GM21360 (cell line): ENCODE measurements at regions not wholly inside any gene's neighbourhood (a gene's known extent, or its start where the extent isn't known, plus 50 kb on each side); places are given as distances from the start of the nearest gene placed in this dataset.
"Not testable (repeated sequence)": the region's sequence is repeated elsewhere in the genome, so short reads cannot be mapped to it uniquely, and the experiment has no call there.

Experiments used
- ATAC-seq: cut with Tn5 transposase; IDR thresholded peaks from one replicate; pipeline ENCODE4 v1.9.1; 2021; ENCODE audit warnings: mild to moderate bottlenecking, moderate library complexity; ENCODE audit not compliant: unreplicated experiment

GRCh38 chr5:35561396-35561795 lies 56.3 kb upstream of the SPEF2 start:
- ATAC-seq = no peak

GRCh38 chr5:35557748-35558147 lies 59.9 kb upstream of the SPEF2 start:
- no peak for ATAC-seq

DNA sequence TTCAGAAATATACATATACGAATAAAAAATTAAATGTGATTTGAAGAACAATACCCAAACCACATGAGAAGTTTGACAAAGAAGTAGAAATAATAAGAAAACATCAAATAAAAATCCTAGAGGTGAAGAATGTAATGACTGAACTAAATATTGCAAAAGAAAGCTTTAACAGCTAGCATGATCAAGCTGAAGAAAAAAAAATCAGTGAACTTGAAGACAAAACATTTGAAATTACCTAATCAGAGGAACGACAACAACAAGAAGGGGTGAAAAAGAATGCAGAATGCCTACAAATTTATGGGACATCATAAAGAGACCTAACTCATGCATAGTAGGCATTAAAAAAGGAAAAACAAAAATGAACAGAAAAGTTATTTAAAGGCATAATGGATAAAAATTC lies 60.5 kb upstream of the SPEF2 start:
- no peak for ATAC-seq

DNA sequence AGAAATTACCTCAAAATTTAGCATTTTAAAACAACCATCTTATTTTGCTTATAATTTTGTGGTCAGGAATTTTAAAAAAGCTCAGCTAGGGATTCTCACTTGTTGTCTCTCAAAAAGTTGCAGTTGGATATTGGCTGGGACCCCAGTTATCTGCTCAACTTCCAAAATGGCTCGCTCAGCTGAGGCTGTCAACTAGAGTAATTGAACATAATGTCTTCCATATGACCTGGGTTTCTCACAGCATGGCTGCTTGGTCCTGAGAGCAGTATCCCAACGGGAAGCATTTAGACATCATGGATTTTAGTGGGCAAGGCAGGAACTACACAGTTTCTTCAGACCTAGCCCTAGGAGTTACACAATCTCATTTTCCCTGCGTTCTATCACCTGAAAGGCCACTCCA lies 63.6 kb upstream of the SPEF2 start:
- no peak for ATAC-seq

GRCh38 chr5:35545190-35545589 lies 72.5 kb upstream of the SPEF2 start:
- ATAC-seq = no peak

DNA sequence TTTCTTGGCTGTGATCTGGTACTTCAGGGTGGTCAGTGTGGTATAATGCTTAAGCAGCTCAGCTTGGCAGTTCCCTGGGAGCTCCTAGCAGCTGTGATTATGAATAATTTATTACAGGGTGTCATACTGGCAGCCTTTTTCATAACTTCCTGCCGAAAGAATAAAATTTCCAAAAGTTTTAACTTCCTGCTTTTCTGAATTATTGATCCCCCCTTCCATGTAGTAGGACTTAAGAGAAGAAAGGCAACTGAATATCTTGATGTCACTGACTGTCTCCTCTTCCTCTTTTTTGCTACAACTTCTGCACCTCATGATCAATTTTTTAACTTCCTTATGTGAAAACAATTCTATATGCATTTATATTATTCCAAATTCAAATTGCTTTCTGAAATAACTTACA lies 74.3 kb upstream of the SPEF2 start:
- no peak for ATAC-seq

DNA sequence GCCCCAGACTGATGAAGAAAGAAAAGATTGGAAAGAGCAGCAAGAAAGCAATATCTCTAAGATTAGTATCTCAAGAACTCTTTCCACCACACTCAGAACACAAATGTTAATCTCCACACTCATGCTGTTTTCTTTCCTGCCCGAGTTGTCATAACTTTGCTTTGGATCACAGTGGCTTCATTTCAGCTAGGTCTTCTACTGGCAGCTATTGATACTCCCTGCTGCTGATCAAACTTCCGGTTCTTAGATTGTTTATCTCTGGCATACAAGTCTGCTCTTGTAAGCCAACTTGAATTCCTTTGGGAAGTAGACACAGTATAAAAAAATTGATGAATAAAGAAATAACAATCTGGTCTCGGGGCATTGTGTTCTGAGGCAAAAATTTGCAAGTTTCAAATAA lies 77.7 kb upstream of the SPEF2 start:
- no peak for ATAC-seq

- no peak for ATAC-seq
Observed at GRCh38 chr5:35538198-35538931, 79.3 kb upstream of the SPEF2 start.

DNA sequence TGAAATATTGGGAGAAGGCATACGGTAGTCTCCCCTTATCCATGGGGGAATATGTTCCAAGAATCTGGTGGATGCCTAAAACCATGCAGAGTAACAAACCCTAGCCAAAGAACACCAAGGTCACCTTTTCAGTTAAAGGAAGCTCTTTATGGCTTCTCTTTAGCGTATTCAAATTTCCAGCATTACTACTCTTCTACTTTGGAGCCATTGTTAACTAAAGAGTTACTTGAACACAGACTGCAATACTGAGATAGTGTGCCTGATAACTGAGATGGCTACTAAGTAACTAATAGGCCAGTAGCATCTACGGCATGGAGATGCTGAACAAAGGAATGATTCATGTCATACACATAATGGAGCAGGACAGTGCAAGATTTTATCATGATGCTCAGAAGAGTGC lies 84.5 kb upstream of the SPEF2 start:
- no peak for ATAC-seq

GRCh38 chr5:35531553-35531952 lies 86.1 kb upstream of the SPEF2 start:
- ATAC-seq = not testable (repeated sequence)

DNA sequence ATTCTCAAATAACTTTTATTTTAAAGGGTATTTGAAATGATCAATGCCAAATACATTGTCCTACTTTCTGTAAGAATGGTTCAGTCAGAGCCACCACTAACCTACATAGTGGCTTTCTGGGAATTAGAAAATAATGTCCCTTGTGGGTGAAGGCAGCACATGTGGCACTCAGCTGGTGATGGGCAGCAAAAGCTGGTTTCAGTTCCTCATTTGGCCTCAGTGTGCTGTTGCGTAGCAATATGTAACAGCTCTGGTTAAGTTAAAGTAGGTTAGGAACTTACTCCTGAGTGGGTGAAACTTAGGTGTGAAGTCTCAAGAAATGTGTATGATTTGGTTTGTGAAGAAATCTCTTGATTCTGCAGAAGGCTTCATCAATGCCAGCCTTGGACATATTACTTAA lies 99.6 kb upstream of the SPEF2 start:
- peak; percentile 93 for ATAC-seq

GRCh38 chr5:35516271-35516670 lies 101.4 kb upstream of the SPEF2 start:
- ATAC-seq = no peak

DNA sequence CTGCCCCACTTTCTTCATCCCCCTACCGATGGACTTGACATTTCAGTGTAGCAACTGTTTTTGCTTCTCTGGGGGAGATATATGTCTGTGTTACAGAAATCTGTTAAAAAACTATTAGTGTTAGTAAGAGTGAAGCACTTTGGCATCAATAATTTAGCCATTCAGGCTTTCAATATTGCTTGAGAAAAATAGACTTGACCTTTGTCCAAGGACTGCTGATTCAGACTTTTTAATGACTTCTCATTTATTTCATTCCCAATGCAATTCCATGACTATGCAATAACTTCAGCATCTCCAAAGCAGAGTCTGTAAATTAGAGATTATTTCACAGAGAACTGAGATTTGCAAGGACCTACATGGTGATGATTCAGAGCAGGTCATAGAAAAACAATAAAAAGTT lies 104.1 kb upstream of the SPEF2 start:
- ATAC-seq = no peak

GRCh38 chr5:35502206-35502605 lies 115.5 kb upstream of the SPEF2 start:
- ATAC-seq = no peak

DNA sequence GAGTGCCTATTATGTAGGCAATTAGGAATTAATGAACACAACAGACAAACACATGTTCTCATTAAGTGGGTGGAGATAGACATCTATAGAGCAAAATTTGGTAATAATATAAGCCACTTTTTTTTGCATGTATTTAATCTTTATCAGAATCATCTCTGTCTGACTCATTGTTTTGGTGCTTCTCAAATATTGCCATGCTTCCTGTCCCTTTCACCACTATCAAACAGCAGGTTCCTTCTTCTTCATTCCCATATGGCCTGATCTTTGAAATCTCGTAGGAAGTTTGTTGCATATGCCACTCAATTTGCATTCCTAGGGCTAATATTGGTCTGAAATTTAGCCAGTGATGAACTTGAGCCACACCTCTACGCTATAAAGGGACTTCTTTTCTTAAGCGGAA lies 128.9 kb upstream of the SPEF2 start:
- ATAC-seq = no peak

DNA sequence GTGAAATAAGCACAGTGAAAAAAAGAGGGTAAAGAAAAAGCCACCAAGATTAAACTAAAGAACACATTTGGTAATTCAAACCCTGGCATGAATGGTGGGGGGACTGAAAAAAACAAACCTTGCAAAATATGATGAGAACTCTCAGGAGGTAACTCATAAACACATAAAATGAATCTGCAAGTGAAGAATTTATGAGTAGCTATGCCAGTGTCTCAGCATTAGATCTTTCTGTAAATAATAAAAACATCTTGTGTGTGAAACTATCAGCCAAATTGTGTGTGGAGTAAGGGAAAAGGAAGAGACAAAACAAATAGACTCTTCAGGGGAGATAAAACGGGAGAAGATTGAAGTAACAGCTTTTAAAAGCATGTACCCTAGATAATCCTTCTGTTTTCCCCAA lies 129.6 kb upstream of the SPEF2 start:
- ATAC-seq = no peak

- no peak for ATAC-seq
Observed at GRCh38 chr5:35487233-35488025, 130.2 kb upstream of the SPEF2 start.

DNA sequence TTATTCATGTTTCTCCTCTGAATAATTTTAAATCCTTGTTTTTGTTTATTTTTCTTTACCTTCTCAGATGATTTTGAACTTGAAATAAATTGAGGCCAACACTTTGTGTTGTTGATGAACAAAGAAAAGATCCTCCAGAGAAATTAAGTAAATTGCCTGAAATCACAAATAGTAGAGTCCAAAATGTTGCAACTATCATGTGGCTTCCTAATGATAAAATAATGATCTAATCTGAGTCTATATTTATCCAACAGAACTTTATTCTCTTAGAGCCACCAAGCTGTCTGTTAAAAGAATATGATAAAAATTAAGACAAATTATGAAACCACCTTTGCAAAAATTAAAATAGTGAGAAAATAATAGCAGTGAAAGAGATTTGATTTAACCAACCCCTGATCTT lies 132.2 kb upstream of the SPEF2 start:
- ATAC-seq = no peak

DNA sequence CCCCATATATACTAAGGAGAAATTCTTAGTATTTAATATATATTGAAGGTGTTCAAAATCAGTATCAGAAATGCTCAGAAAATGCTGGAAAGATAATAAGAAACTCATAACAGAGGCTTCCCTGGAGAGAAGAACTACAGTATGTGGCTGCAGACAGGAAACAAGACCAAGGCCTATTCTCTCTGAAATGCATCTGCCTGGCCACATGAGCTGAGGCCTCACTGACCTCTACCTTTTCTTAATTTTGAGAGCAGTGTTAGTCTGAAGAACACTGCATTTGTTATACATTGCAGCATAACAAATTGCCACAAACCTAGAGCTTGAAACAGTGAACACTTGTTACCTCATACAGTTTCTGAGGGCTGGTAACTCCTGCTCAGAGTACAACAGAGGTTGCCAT lies 133.4 kb upstream of the SPEF2 start:
- ATAC-seq = no peak

DNA sequence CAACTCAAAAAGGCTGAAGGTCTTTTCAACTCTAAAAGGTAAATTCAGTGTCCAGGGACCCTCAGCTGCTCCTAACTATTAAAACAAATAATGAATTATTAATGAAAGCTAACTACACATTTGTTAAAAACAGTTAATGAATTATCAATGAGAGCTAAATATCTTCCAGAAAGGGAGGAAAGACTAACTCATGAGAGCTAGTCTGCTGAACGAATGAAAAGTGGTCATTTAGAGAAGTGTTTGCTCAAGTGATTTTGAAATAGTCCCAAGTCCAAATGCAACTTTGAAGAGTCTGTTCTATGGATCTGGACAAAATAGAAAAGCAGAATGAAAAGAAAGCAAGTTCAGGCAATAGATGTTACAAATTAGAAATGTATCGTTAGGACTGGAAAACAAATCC lies 133.9 kb upstream of the SPEF2 start:
- no peak for ATAC-seq

DNA sequence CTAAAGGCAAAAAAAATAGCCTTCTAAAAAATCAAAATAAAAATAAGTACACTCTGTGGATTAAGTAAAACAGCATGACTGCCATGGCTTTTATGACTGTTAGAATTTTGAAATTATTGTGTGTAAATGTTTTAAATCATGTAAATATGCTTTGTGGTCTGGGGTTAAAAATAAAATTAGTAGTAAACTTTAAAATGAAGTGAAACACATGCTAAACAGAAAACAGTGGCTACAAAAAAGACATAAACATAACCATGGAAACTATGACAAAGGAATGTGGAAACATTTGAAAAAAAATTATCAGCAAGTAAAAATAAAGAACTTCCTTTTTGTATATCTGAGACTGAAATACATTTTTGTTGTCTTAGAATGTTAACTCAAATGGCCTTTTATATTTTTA lies 134.5 kb upstream of the SPEF2 start:
- no peak for ATAC-seq

DNA sequence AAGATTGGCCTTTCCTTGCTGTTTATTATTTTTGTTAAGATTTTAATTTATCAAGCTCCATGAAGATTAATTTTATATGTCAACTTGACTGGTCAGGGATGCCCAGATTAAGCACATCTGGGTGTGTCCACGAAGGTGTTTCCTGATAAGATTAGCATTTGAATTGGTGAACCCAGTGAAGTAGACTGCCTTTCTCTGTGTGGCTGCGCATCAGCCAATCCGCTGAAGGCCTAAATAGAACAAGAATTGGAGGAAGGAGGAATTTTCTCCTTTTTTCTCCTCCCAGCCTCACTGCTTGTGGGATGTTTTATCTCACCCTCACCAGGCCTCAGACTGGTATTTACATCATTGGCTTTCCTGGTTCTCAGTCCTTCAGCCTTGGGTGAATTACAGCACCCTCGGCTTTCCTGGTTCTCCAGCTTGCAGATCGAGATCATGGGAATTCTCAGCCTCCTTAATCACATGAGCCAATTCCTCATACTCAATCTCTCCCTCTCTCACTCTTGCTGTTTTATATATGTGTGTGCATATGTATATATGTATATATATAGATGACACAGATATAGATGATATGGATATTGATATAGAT lies 135.4 kb upstream of the SPEF2 start:
- ATAC-seq = no peak
